Kidney epithelial cell (primary cell): ENCODE measurements at regions not wholly inside any gene's neighbourhood (a gene's known extent, or its start where the extent isn't known, plus 50 kb on each side); places are given as distances from the start of the nearest gene placed in this dataset.

ENCODE experiments used
- DNase-seq: peaks from one replicate; pipeline ENCODE4 v3.0.0-alpha.2; 2010; ENCODE audit warnings: low read depth
- H3K27me3 ChIP-seq: 2 replicates; pipeline ENCODE4 v1.6.0; 2011; ENCODE audit warnings: low read length; ENCODE audit not compliant: control insufficient read depth, insufficient read depth
- H3K36me3 ChIP-seq: 2 replicates; pipeline ENCODE4 v1.5.1; 2011; ENCODE audit warnings: low read length; ENCODE audit not compliant: control insufficient read depth, insufficient read depth
- H3K4me3 ChIP-seq: 2 replicates; pipeline ENCODE4 v1.5.1; 2011; ENCODE audit warnings: low read depth, mild to moderate bottlenecking, control low read depth, low read length
- CTCF ChIP-seq: IDR thresholded peaks from 2 replicates; pipeline ENCODE4 v1.5.1; 2011; ENCODE audit warnings: mild to moderate bottlenecking, moderate library complexity, low read length, control low read depth, inconsistent platforms; ENCODE audit not compliant: insufficient read depth, poor library complexity, severe bottlenecking

GRCh38 chr18:73917046-73917445, 230.6 kb downstream of the FBXO15 start:
- DNase-seq, result no peak
- no peak for TF ChIP-seq CTCF
- no peaks in the 10 kb centered on the region for H3K36me3 ChIP-seq
- H3K27me3 ChIP-seq, result no peaks in the 10 kb centered on the region
- no peak overlapping the region for H3K4me3 ChIP-seq

GRCh38 chr18:73913505-73913904, 234.1 kb downstream of the FBXO15 start:
- no peaks in the 10 kb centered on the region for H3K36me3 ChIP-seq
- H3K27me3 ChIP-seq, result no peaks in the 10 kb centered on the region
- DNase-seq, result no peak
- H3K4me3 ChIP-seq, result no peak overlapping the region
- no peak for TF ChIP-seq CTCF

- no peak for TF ChIP-seq CTCF
- Histone ChIP-seq H3K4me3 (no peak overlapping the region), H3K36me3 (no peaks in the 10 kb centered on the region), H3K27me3 (no peaks in the 10 kb centered on the region)
- no peak for DNase-seq
Measured at GRCh38 chr18:73908323-73908722, 239.3 kb downstream of the FBXO15 start.

GRCh38 chr18:73901566-73901965, 246.1 kb downstream of the FBXO15 start:
- no peak for TF ChIP-seq CTCF
- no peaks in the 10 kb centered on the region for H3K36me3 ChIP-seq
- DNase-seq, result no peak
- no peaks in the 10 kb centered on the region for H3K27me3 ChIP-seq
- no peak overlapping the region for H3K4me3 ChIP-seq

GRCh38 chr18:73901151-73901550, 246.5 kb downstream of the FBXO15 start:
- Histone ChIP-seq H3K36me3 (no peaks in the 10 kb centered on the region), H3K4me3 (no peak overlapping the region), H3K27me3 (no peaks in the 10 kb centered on the region)
- no peak for DNase-seq
- TF ChIP-seq CTCF, result no peak

GRCh38 chr18:73900106-73900835, 247.4 kb downstream of the FBXO15 start:
- no peaks in the 10 kb centered on the region for H3K36me3 ChIP-seq
- DNase-seq, result no peak
- no peak overlapping the region for H3K4me3 ChIP-seq
- TF ChIP-seq CTCF, result no peak
- no peaks in the 10 kb centered on the region for H3K27me3 ChIP-seq
